Skeletal muscle tissue (tissue), 3 donors: ENCODE measurements at regions not wholly inside any gene's neighbourhood (a gene's known extent, or its start where the extent isn't known, plus 50 kb on each side); places are given as distances from the start of the nearest gene placed in this dataset.

Experiments
- H3K27ac ChIP-seq: one replicate; pipeline ENCODE4 v1.7.0; 2013; ENCODE audit warnings: mild to moderate bottlenecking, low read depth, low read length, inconsistent platforms
- H3K27me3 ChIP-seq, 3 donors: one replicate each; pipeline ENCODE4 v1.7.0; 2013; ENCODE audit warnings: low read length in 3 of 3; ENCODE audit not compliant: control insufficient read depth in 3 of 3, insufficient read depth in 3 of 3
- H3K36me3 ChIP-seq, 3 donors: one replicate each; pipeline ENCODE4 v1.7.0; 2013; ENCODE audit warnings: low read length in 3 of 3; ENCODE audit not compliant: control insufficient read depth in 3 of 3, insufficient read depth in 3 of 3
- H3K4me1 ChIP-seq, 3 donors: one replicate each; pipeline ENCODE4 v1.7.0; 2013; ENCODE audit warnings: low read length in 3 of 3, mild to moderate bottlenecking in 3 of 3; ENCODE audit not compliant: control insufficient read depth in 3 of 3, insufficient read depth in 3 of 3
- H3K4me3 ChIP-seq, 3 donors: one replicate each; pipeline ENCODE4 v1.7.0; 2013; ENCODE audit warnings: low read length in 3 of 3
- H3K9ac ChIP-seq, 3 donors: one replicate each; pipeline ENCODE4 v1.7.0; 2013; ENCODE audit warnings: low read length in 3 of 3, mild to moderate bottlenecking in 3 of 3, moderate library complexity in 2 of 3, low read depth in 1 of 3
- H3K9me3 ChIP-seq, 3 donors: one replicate each; pipeline ENCODE4 v1.7.0; 2013; ENCODE audit warnings: low read length in 3 of 3; ENCODE audit not compliant: control insufficient read depth in 3 of 3
- donor health status: Osteomylitis.

DNA sequence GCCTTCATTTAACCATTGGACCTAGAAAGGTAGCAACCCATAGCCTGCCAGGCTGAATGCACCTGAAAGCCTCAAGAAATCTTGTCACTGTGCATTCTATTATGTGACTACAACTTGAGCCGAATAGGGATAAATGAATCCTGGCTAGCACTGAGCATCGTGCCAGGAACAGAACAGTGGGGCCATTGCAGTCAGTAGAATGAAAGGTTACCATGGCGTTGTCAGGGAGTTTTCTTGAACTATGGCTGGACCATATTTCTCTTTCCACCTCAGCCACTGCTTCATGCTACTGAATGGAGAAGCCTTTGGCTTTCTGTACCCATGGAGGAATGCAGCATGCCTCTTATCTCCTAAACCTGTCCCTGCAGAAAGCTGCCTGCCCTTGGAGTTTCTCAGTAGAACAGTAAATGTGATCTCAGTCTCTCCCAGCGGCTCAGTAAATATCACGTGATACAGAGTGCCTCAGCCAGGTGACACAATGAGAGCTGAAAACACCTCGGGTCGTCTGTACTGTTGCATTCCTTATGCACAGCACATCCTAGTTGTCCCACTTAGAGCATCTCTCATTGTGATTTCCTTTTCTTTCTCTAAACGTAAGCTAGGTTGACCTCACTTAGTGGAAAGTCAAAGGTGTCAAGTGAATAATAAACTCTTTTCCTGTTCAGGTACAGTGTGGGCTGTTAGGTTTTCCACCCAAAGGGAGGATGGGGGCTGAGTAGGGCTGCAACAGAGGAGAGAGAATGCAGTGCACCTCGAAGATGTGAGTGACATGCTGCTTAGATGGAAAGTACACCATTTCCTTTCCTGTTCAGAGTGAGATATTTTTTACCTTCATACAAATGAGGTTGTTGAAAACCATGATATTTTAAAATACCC is 115.3 kb downstream of the MACIR start:
- Histone ChIP-seq H3K27me3 (peaks cover 0 to 3% (median 0%) of the 10 kb centered on the region in 3 donors), H3K27ac (no peak overlapping the region), H3K9ac (no peak overlapping the region), H3K9me3 (no peaks in the 10 kb centered on the region), H3K4me3 (no peak overlapping the region), H3K4me1 (peaks cover 0 to 4% (median 3%) of the 10 kb centered on the region in 3 donors), H3K36me3 (no peaks in the 10 kb centered on the region)

DNA sequence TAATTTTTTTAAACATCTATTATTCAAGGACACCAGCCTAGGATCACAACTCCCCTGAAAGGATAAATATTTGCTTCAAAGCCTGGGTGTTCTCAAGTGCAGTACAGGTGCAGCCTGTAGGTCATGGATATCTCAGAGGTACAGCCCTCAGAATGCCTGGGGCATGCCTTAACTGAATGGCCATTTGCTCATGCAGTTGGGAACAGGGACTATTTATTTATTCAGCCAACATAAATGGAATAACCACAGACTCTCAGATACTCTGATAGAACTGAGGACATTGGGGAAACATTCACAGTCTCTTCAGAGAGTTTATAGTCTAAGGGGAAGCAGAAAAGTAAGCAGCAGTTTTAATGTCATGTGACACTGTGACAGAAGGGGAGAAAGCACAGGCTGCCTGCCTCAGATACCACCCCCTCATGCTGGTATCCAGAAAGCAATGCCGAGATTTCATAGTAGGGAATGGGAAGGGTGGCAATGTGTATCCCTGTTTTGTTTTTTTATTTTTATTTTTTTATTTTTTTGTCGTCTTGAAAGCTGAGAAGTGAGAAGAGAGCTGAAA is 112.6 kb downstream of the MACIR start:
- Histone ChIP-seq H3K27me3 (peaks cover 0 to 3% (median 0%) of the 10 kb centered on the region in 3 donors), H3K27ac (no peak overlapping the region), H3K4me3 (no peak overlapping the region), H3K9ac (no peak overlapping the region), H3K9me3 (no peaks in the 10 kb centered on the region), H3K36me3 (no peaks in the 10 kb centered on the region), H3K4me1 (peaks cover 0 to 4% (median 3%) of the 10 kb centered on the region in 3 donors)

DNA sequence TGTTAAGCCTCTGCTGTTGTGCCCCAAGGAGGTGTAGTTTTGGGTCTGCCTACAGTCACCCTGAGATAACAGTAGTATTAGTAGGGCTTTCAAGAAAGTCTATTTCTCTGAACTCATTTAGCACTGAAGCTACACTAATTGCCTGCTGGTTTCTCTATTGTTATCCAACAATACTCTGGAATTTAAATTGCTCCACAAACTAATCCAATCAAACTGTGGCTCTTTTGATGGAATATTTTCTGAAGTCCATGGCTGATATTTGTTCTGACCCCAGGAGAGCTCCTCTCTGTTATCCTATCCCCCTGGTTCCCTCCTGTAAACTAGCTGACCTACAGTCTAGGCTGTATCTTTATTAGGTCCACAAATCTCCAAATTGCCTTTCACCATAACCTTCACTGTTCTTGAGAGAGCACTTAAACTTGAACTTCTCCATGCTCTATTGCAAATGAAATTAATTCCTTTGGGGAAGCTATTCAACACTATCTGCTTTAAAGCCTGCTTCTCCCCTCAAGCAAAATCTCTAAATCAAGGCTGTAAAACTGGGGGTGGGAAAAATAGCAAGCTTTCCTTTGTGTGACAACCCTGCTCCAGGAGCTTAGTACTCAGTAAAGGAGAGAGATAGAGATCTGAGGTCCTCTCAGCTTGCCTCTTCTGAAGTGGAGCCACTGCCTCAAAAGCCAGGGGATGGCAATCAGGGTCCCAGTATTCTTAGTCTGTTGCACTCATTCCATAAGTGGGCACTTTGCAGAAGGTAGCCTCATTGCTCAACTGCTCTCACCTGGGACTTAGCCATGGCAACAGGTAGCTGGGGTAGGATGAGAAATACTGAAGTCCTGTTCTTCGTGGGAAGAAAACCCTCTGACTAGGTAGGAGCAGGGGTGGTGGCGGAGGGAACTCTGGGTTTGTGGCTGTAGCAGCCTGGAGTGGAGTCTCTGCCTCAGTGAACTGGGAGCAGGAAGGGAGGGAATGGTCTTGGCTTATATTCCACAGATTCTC is 110.9 kb downstream of the MACIR start:
- H3K4me3 ChIP-seq: no peak overlapping the region
- H3K9ac ChIP-seq: no peak overlapping the region
- H3K36me3 ChIP-seq: no peaks in the 10 kb centered on the region
- H3K27me3 ChIP-seq: peaks cover 0 to 3% (median 0%) of the 10 kb centered on the region in 3 donors
- no peak overlapping the region for H3K27ac ChIP-seq
- H3K9me3 ChIP-seq: no peaks in the 10 kb centered on the region
- peaks cover 0 to 4% (median 0%) of the 10 kb centered on the region in 3 donors for H3K4me1 ChIP-seq

DNA sequence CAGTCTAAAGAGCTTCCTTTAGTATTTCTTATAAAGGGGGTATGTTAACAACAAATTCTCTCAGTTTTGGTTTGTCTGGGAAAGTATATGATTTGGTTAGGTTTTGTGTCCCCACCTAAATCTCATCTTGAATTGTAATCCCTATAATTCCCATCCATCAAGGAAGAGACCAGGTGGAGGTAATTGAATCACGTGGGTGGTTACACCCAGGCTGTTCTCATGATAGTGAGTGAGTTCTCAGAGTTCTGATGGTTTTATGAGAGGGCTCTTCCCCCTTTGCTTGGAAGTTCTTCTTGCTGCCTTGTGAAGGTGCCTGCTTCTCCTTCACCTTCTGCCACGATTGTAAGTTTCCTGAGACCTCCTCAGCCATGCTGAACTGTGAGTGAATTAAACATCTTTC is 109.1 kb downstream of the MACIR start:
- Histone ChIP-seq H3K4me1 (peaks cover 0 to 4% (median 0%) of the 10 kb centered on the region in 3 donors), H3K27me3 (no peaks in the 10 kb centered on the region), H3K9me3 (no peaks in the 10 kb centered on the region), H3K4me3 (no peak overlapping the region), H3K27ac (no peak overlapping the region), H3K9ac (no peak overlapping the region), H3K36me3 (no peaks in the 10 kb centered on the region)

DNA sequence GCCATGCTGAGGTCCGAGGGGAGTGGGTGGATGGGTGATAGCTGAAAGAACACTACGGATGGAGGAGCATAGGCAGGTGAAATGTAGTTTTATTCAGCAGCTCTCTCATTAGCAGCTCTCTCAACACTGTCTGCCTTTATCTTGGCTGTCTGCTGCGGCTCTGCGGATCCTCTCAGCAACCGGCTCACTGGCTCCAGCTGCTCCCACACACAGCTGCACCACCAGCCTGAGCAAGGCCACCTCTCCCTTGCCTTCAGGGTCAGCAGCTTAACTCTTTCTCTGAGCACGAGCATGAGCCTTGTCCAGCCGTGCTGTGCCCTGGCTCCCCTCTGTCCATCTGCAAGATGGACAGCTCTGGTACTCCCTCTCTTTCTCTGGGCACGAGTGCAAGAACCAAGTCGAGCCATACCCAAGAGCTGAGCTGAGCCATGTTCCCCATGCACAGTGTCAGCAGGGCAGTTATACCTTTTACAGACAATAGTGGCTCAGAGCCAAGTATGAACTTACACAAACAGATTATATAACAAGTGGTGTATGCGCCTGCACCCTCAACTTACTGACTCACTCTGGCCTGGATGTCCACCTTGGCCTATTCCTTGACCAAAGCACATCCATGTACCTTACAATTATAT is 108.5 kb downstream of the MACIR start:
- H3K9me3 ChIP-seq: no peaks in the 10 kb centered on the region

DNA sequence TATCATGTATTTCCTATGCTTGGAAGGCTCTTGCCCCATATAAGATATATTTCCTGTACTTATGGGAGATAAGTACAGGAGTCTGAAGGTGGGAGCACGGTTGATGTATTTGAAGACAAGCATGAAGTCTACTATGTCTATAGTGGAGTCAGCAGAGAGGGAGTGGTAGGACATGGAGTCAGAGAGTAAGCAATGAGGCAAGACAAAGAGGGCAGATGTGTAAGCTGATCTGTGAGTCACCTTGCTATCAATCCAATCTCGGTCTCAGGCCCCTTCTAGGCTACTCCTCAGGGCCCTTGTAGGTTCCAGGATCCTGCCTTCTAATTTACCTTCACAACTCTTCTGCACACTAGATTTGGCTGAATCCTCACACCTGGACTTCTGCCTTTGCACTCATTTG is 105.5 kb downstream of the MACIR start:
- no peaks in the 10 kb centered on the region for H3K36me3 ChIP-seq
- no peak overlapping the region for H3K27ac ChIP-seq
- no peaks in the 10 kb centered on the region for H3K4me1 ChIP-seq
- no peaks in the 10 kb centered on the region for H3K9me3 ChIP-seq
- H3K27me3 ChIP-seq: no peaks in the 10 kb centered on the region
- H3K4me3 ChIP-seq: no peak overlapping the region
- H3K9ac ChIP-seq: no peak overlapping the region

More for the DNA sequence above, 108.5 kb downstream of the MACIR start:
- no peak overlapping the region for H3K4me3 ChIP-seq
- H3K9ac ChIP-seq: no peak overlapping the region
- peaks cover 0 to 4% (median 0%) of the 10 kb centered on the region in 3 donors for H3K4me1 ChIP-seq
- H3K27me3 ChIP-seq: no peaks in the 10 kb centered on the region
- H3K36me3 ChIP-seq: no peaks in the 10 kb centered on the region
- H3K27ac ChIP-seq: no peak overlapping the region

DNA sequence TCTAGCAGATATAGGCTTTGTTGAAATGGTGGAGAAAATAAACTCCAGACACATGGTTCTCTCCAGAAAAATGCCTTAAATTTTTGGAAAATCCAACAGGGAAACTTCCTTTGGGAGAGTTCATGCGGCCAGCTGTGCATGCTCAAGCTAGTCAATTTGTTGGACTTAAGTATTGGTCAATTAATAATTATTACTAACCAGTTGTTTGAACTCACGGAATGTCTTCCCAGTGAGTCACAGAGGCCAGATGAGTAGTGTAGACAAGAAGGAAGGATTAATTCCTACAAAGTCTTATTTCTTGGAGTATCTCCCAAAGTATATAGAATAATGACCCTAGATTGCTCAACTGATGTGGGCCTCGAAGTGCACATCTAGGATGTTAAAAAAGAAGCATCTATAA is 103.6 kb downstream of the MACIR start:
- Histone ChIP-seq H3K27me3 (no peaks in the 10 kb centered on the region), H3K27ac (no peak overlapping the region), H3K4me1 (no peaks in the 10 kb centered on the region), H3K36me3 (no peaks in the 10 kb centered on the region), H3K9me3 (no peaks in the 10 kb centered on the region), H3K4me3 (no peak overlapping the region), H3K9ac (no peak overlapping the region)

DNA sequence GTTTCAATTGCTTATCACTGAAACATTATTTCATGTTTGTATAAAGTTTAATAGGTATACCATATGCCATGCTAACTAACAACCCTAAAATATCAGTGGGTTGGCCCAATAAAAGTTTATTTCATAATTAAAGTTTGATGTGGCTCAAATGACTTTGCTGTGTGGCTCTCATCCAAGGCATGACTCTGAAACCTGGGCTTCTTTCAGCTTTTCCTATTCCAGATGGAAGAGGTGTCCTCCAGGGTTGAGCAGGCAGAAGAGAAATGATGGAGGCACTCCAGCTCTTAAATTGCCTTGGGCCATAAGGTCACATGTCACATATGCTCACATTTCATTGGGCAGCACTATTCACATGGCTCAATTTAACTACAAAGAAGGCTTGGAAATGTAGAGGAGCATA is 101.9 kb downstream of the MACIR start:
- peaks cover 0 to 4% (median 0%) of the 10 kb centered on the region in 3 donors for H3K4me1 ChIP-seq
- H3K4me3 ChIP-seq: no peak overlapping the region
- H3K9ac ChIP-seq: no peak overlapping the region
- no peaks in the 10 kb centered on the region for H3K27me3 ChIP-seq
- no peak overlapping the region for H3K27ac ChIP-seq
- H3K9me3 ChIP-seq: no peaks in the 10 kb centered on the region
- H3K36me3 ChIP-seq: no peaks in the 10 kb centered on the region

DNA sequence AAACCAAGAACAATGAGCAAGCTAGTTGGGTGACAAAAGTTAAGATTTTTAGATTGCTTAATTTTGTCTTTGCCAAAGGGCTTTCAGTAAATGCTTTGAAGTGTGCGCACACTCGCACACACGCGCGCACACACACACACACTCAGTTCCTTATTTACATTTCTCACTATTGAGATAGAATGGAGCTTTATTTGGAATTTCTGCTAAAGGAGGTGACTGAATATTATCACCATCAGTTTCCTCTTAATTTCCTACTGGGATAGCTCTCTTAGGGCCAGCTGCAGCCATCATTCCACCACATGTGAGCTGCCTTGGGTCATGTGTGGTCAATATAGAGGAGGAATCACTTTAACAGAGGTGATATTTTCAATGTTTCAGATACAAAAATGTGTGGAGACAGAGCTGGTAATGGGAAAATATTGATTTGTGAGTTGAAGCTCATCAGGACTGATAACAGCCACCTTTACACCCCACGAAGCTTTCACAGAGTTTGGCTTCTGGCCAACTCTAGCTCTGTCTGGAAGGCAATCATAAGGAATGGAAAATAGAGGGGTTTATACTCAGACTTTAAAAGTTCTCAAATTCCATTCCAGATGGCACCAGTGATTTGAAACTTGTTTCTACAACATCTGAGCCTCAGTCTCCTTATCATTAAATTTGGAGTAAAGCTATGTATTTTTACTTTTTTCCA is 99.9 kb downstream of the MACIR start:
- no peak overlapping the region for H3K9ac ChIP-seq
- no peaks in the 10 kb centered on the region for H3K36me3 ChIP-seq
- H3K4me1 ChIP-seq: peaks cover 0 to 6% (median 0%) of the 10 kb centered on the region in 3 donors
- H3K4me3 ChIP-seq: no peak overlapping the region
- H3K27ac ChIP-seq: no peak overlapping the region
- H3K9me3 ChIP-seq: no peaks in the 10 kb centered on the region
- H3K27me3 ChIP-seq: no peaks in the 10 kb centered on the region
